IMR-90 (cell line): ENCODE measurements at regions not wholly inside any gene's neighbourhood (a gene's known extent, or its start where the extent isn't known, plus 50 kb on each side); places are given as distances from the start of the nearest gene placed in this dataset.

Experiments used
- ATAC-seq: fragments of 200-7000 bp; cut with Tn5 transposase; 2 replicates; pipeline ENCODE4 v1.9.1; 2020; ENCODE audit warnings: low read depth, mild to moderate bottlenecking, moderate library complexity
- BruUV-seq: library from RNA; stranded (reverse); fragments of 400-500 nt; replicated peaks from 2 replicates; lab custom pipeline; 2021; lab: Mats Ljungman, UMichigan
- CTCF ChIA-PET: fragments of 300-600 bp; formaldehyde crosslinking; extraction: SDS; loops from one replicate; lab custom pipeline; 2021; ENCODE audit warnings: antibody characterized with exemption; lab: Yijun Ruan, JAX
- POLR2A ChIA-PET: fragments of 300-600 bp; sonication (Branson Sonifier 250); formaldehyde crosslinking; loops from one replicate; lab custom pipeline; 2022; ENCODE audit warnings: antibody characterized with exemption; ENCODE audit not compliant: unreplicated experiment; lab: Charles Lee
- DNase-seq: peaks from one replicate; pipeline ENCODE4 v3.0.0; 2013
- H2AFZ ChIP-seq: replicated peaks from 2 replicates; pipeline ENCODE3; 2013; ENCODE audit warnings: low read length, mild to moderate bottlenecking; ENCODE audit not compliant: poor library complexity
- H2AK5ac ChIP-seq: 2 replicates; pipeline ENCODE4 v1.6.1; 2013; ENCODE audit warnings: low read depth, low read length, inconsistent platforms
- H2AK9ac ChIP-seq: replicated peaks from 2 replicates; pipeline ENCODE3; 2013; ENCODE audit warnings: mild to moderate bottlenecking, low read depth, low read length, moderate library complexity; ENCODE audit not compliant: poor library complexity
- H2BK120ac ChIP-seq: 2 replicates; pipeline ENCODE4 v1.6.1; 2013; ENCODE audit warnings: low read depth, low read length, inconsistent platforms
- H2BK15ac ChIP-seq: 3 replicates; pipeline ENCODE4 v1.6.1; 2013; ENCODE audit warnings: low read depth, low read length, inconsistent platforms
- H2BK20ac ChIP-seq: 2 replicates; pipeline ENCODE4 v1.6.1; 2013; ENCODE audit warnings: low read depth, mild to moderate bottlenecking, inconsistent platforms, low read length, moderate library complexity
- H2BK5ac ChIP-seq: 2 replicates; pipeline ENCODE4 v1.6.1; 2013; ENCODE audit warnings: mild to moderate bottlenecking, low read depth, low read length, inconsistent platforms; ENCODE audit not compliant: poor library complexity, severe bottlenecking
- H3K14ac ChIP-seq: replicated peaks from 2 replicates; pipeline ENCODE4 v1.6.1; 2013; ENCODE audit warnings: low read depth, low read length, inconsistent platforms
- H3K18ac ChIP-seq: 2 replicates; pipeline ENCODE4 v1.6.1; 2013; ENCODE audit warnings: low read depth, low read length, control low read depth
- H3K23ac ChIP-seq: 2 replicates; pipeline ENCODE4 v1.6.1; 2013; ENCODE audit warnings: low read depth, low read length, inconsistent platforms
- H3K27ac ChIP-seq: 2 replicates; pipeline ENCODE4 v1.5.1; 2013; ENCODE audit warnings: mild to moderate bottlenecking, control low read depth, low read length; ENCODE audit not compliant: insufficient read depth
- H3K27me3 ChIP-seq: 2 replicates; pipeline ENCODE4 v1.6.1; 2013; ENCODE audit warnings: low read length; ENCODE audit not compliant: control insufficient read depth, insufficient read depth
- H3K36me3 ChIP-seq: 2 replicates; pipeline ENCODE4 v1.6.1; 2013; ENCODE audit warnings: low read length, mixed read lengths; ENCODE audit not compliant: control insufficient read depth, insufficient read depth
- H3K4ac ChIP-seq: 2 replicates; pipeline ENCODE4 v1.6.1; 2013; ENCODE audit warnings: low read depth, low read length, inconsistent platforms
- H3K4me1 ChIP-seq: 2 replicates; pipeline ENCODE4 v1.6.1; 2013; ENCODE audit warnings: low read length, mixed read lengths; ENCODE audit not compliant: control insufficient read depth, insufficient read depth
- H3K4me2 ChIP-seq: 2 replicates; pipeline ENCODE4 v1.6.1; 2013; ENCODE audit warnings: low read depth, mild to moderate bottlenecking, control low read depth, low read length, moderate library complexity
- H3K4me3 ChIP-seq: 2 replicates; pipeline ENCODE4 v1.5.1; 2013; ENCODE audit warnings: low read depth, mild to moderate bottlenecking, control low read depth, low read length, moderate library complexity; ENCODE audit not compliant: insufficient read depth
- H3K56ac ChIP-seq: 2 replicates; pipeline ENCODE4 v1.6.1; 2013; ENCODE audit warnings: low read length, inconsistent platforms; ENCODE audit not compliant: insufficient read depth; ENCODE audit errors: extremely low read depth
- H3K79me1 ChIP-seq, 2 experiments: 2 replicates each; pipeline ENCODE4 v1.6.1; 2013; ENCODE audit warnings: low read length in 2 of 2, inconsistent platforms in 1 of 2, low read depth in 1 of 2
- H3K9ac ChIP-seq: 2 replicates; pipeline ENCODE4 v1.6.1; 2013; ENCODE audit warnings: low read depth, low read length, control low read depth
- H3K9me1 ChIP-seq: 2 replicates; pipeline ENCODE4 v1.6.1; 2013; ENCODE audit warnings: low read length, inconsistent platforms; ENCODE audit not compliant: insufficient read depth
- H3K9me3 ChIP-seq: 2 replicates; pipeline ENCODE4 v1.6.1; 2013; ENCODE audit warnings: low read length; ENCODE audit not compliant: control insufficient read depth, insufficient read depth
- H4K20me1 ChIP-seq: 2 replicates; pipeline ENCODE4 v1.6.1; 2013; ENCODE audit warnings: low read length, inconsistent platforms; ENCODE audit not compliant: insufficient read depth
- H4K5ac ChIP-seq: 2 replicates; pipeline ENCODE4 v1.6.1; 2013; ENCODE audit warnings: mild to moderate bottlenecking, low read depth, low read length, control low read depth
- H4K8ac ChIP-seq, 2 experiments: 2 replicates each; pipeline ENCODE4 v1.6.1; 2013; ENCODE audit warnings: low read depth in 2 of 2, low read length in 2 of 2, control low read depth in 1 of 2, inconsistent platforms in 1 of 2
- H4K91ac ChIP-seq: 2 replicates; pipeline ENCODE4 v1.6.1; 2013; ENCODE audit warnings: low read depth, low read length, inconsistent platforms; ENCODE audit not compliant: insufficient read depth
- BHLHE40 ChIP-seq: fragments of 150-350 bp; IDR thresholded peaks from 2 replicates; pipeline ENCODE4 v1.6.1; 2016; ENCODE audit warnings: mild to moderate bottlenecking, low read depth, low read length
- CHD1 ChIP-seq: IDR thresholded peaks from 2 replicates; pipeline ENCODE4 v1.6.1; 2012; ENCODE audit warnings: low read depth, low read length, improper control_type of control experiment
- FOS ChIP-seq: fragments of 150-350 bp; IDR thresholded peaks from 2 replicates; pipeline ENCODE4 v1.6.1; 2016; ENCODE audit warnings: low read depth, low read length
- MAFK ChIP-seq: IDR thresholded peaks from 2 replicates; pipeline ENCODE4 v1.6.1; 2012; ENCODE audit warnings: low read depth, low read length, improper control_type of control experiment
- MXI1 ChIP-seq: IDR thresholded peaks from 2 replicates; pipeline ENCODE4 v1.6.1; 2012; ENCODE audit warnings: low read depth, mild to moderate bottlenecking, low read length, moderate library complexity, borderline replicate concordance
- NFE2L2 ChIP-seq: fragments of 150-350 bp; IDR thresholded peaks from 2 replicates; pipeline ENCODE4 v1.6.1; 2016; ENCODE audit warnings: low read depth, mild to moderate bottlenecking, low read length
- POLR2A ChIP-seq: IDR thresholded peaks from 2 replicates; pipeline ENCODE4 v1.6.1; 2012; ENCODE audit warnings: mild to moderate bottlenecking, low read depth, low read length
- RAD21 ChIP-seq: IDR thresholded peaks from 2 replicates; pipeline ENCODE4 v1.6.1; 2012; ENCODE audit warnings: low read length, improper control_type of control experiment
- RFX5 ChIP-seq: IDR thresholded peaks from 2 replicates; pipeline ENCODE4 v1.8.0; 2012; ENCODE audit warnings: low read depth, mild to moderate bottlenecking, low read length, moderate library complexity
- SMC3 ChIP-seq: fragments of 150-350 bp; IDR thresholded peaks from 2 replicates; pipeline ENCODE4 v1.6.1; 2016; ENCODE audit warnings: low read depth, mild to moderate bottlenecking, antibody characterized with exemption, low read length, moderate library complexity
- USF2 ChIP-seq: fragments of 150-350 bp; IDR thresholded peaks from 2 replicates; pipeline ENCODE4 v1.6.1; 2017; ENCODE audit warnings: mild to moderate bottlenecking, antibody characterized with exemption, low read length, low read depth
- WGBS, 2 experiments: methylation state at CpG; one replicate each; pipeline versions ENCODE4 v1.1.5 to v1.1.7; 2013; ENCODE audit warnings: missing lambda C conversion rate in 2 of 2; ENCODE audit not compliant: insufficient read length in 1 of 2; ENCODE audit errors: extremely low coverage in 2 of 2; 5-methylcytosine and 5-hydroxymethylcytosine counted together
- dilution Hi-C: fragments of 300-500 bp; cut with HindIII; formaldehyde crosslinking; loops from one replicate; pipeline ENCODE4 v1.14.3; 2018; ENCODE audit warnings: low sequenced_read_pairs; ENCODE audit not compliant: unreplicated experiment
- in situ Hi-C: fragments of 300-500 bp; cut with MboI; formaldehyde crosslinking; loops from 3 replicates; pipeline ENCODE4 v1.14.3; 2019; ENCODE audit warnings: low sequenced_read_pairs, inconsistent platforms, mixed read lengths
- intact Hi-C: fragments of 100-400 bp; cut with micrococcal nuclease; formaldehyde crosslinking; loops from 2 replicates; pipeline ENCODE4 v1.10.0; 2022
- TF ChIP-seq, protein P1 (sequence below): fragments of 150-350 bp; IDR thresholded peaks from 2 replicates; pipeline ENCODE4 v1.6.1; 2016; ENCODE audit warnings: low read depth, mild to moderate bottlenecking, low read length, moderate library complexity, borderline replicate concordance
- TF ChIP-seq, protein P2 (sequence below): conservative IDR thresholded peaks from 2 replicates; pipeline ENCODE4 v1.5.1; 2012; ENCODE audit warnings: mild to moderate bottlenecking, low read depth, low read length, improper control_type of control experiment

DNA sequence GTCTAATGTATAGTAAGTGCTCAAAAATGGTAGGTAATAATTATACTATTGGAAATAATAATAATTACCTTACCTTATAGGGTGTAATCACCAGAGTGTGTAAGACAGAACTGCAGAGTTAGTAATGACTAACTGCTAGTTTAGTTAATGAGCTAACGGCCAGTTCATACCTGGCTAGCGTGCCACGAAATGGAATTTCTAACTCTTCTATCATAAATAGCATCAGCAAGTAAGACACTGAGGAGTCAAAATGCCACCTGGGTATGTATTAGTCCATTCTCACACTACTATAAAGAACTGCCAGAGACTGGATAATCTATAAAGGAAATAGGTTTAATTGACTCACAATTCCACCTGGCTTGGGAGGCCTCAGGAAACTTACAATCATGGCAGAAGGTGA, 63.4 kb upstream of the CEP85L start:
- no TSS peak for BruUV-seq
- Histone ChIP-seq H3K27me3 (no peaks in the 10 kb centered on the region; the same call in 1 of the 2 replicates), H2BK120ac (no peak overlapping the region), H3K9me1 (peaks cover 3% of the 10 kb centered on the region; the same call in 1 of the 2 replicates), H3K56ac (no peak overlapping the region), H3K18ac (no peak overlapping the region), H2BK20ac (no peak overlapping the region), H3K14ac (no peak overlapping the region), H2AK9ac (no peak overlapping the region), H3K79me1 (no peaks in the 10 kb centered on the region), H4K20me1 (no peaks in the 10 kb centered on the region), H4K8ac (no peak overlapping the region), H3K27ac (no peak overlapping the region), H3K4me3 (no peak overlapping the region), H2BK15ac (no peak overlapping the region), H3K4me2 (no peak overlapping the region), H3K4ac (no peak overlapping the region), H2BK5ac (no peak overlapping the region), H4K91ac (no peak overlapping the region), H2AK5ac (no peak overlapping the region), H4K5ac (no peak overlapping the region), H3K9ac (no peak overlapping the region), H2AFZ (no peak overlapping the region), H3K23ac (no peak overlapping the region), H3K9me3 (no peaks in the 10 kb centered on the region), H3K4me1 (no peaks in the 10 kb centered on the region), H3K36me3 (no peaks in the 10 kb centered on the region)
- POLR2A ChIA-PET = no interaction called here
- ATAC-seq = no peak
- no peak for TF ChIP-seq FOS
- TF ChIP-seq CHD1 = no peak
- TF ChIP-seq MAFK = no peak
- TF ChIP-seq RAD21 = no peak
- TF ChIP-seq BHLHE40 = no peak
- TF ChIP-seq, protein P1, sequence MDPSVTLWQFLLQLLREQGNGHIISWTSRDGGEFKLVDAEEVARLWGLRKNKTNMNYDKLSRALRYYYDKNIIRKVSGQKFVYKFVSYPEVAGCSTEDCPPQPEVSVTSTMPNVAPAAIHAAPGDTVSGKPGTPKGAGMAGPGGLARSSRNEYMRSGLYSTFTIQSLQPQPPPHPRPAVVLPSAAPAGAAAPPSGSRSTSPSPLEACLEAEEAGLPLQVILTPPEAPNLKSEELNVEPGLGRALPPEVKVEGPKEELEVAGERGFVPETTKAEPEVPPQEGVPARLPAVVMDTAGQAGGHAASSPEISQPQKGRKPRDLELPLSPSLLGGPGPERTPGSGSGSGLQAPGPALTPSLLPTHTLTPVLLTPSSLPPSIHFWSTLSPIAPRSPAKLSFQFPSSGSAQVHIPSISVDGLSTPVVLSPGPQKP = no peak
- TF ChIP-seq MXI1 = no peak
- no peak for TF ChIP-seq POLR2A
- no peak for TF ChIP-seq RFX5
- no peak for TF ChIP-seq SMC3
- TF ChIP-seq, protein P2, sequence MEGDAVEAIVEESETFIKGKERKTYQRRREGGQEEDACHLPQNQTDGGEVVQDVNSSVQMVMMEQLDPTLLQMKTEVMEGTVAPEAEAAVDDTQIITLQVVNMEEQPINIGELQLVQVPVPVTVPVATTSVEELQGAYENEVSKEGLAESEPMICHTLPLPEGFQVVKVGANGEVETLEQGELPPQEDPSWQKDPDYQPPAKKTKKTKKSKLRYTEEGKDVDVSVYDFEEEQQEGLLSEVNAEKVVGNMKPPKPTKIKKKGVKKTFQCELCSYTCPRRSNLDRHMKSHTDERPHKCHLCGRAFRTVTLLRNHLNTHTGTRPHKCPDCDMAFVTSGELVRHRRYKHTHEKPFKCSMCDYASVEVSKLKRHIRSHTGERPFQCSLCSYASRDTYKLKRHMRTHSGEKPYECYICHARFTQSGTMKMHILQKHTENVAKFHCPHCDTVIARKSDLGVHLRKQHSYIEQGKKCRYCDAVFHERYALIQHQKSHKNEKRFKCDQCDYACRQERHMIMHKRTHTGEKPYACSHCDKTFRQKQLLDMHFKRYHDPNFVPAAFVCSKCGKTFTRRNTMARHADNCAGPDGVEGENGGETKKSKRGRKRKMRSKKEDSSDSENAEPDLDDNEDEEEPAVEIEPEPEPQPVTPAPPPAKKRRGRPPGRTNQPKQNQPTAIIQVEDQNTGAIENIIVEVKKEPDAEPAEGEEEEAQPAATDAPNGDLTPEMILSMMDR = no peak
- TF ChIP-seq NFE2L2 = no peak
- no peak for TF ChIP-seq USF2
- dilution Hi-C loops (no loop called here), intact Hi-C loops (no loop called here), in situ Hi-C loops (no loop called here)
- WGBS, 2 experiments = no CpG with 5 or more reads among the region's 3 CpGs
- no peak for DNase-seq
- CTCF ChIA-PET = no interaction called here
